HG03565 (cell line): ENCODE measurements at regions not wholly inside any gene's neighbourhood (a gene's known extent, or its start where the extent isn't known, plus 50 kb on each side); places are given as distances from the start of the nearest gene placed in this dataset.
"Not testable (repeated sequence)": the region's sequence is repeated elsewhere in the genome, so short reads cannot be mapped to it uniquely, and the experiment has no call there.

Experiments
- ATAC-seq: cut with Tn5 transposase; IDR thresholded peaks from one replicate; pipeline ENCODE4 v1.9.1; 2021; ENCODE audit warnings: mild to moderate bottlenecking, moderate library complexity; ENCODE audit not compliant: unreplicated experiment

GRCh38 chr13:62453761-62454160 lies 1038.1 kb upstream of the PCDH20 start:
- no peak for ATAC-seq

- ATAC-seq = no peak
Measured at GRCh38 chr13:62450759-62451158, 1035.1 kb upstream of the PCDH20 start.

DNA sequence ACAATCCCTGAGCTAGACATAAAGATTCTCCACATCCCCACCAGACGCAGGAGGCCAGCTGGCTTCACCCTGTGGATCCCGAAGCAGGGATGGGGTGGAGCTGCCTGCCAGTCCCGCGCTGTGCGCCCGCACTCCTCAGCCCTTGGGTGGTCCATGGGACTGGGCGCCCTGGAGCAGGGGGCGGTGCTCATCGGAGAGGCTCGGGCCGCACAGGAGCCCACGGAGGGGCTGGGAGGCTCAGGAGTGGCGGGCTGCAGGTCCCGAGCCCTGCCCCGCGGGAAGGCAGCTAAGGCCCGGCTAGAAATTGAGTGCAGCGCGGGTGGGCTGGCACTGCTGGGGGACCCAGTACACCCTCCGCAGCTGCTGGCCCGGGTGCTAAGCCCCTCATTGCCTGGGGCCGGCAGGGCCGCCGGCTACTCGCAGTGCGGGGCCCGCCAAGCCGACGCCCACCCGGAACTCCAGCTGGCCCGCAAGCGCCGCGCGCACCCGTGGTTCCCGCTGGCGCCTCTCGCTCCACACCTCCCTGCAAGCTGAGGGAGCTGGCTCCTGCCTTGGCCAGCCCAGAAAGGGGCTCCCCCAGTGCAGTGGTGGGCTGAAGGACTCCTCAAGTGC lies 1032.2 kb upstream of the PCDH20 start:
- ATAC-seq = not testable (repeated sequence)

GRCh38 chr13:62444805-62445204 lies 1029.2 kb upstream of the PCDH20 start:
- no peak for ATAC-seq

- no peak for ATAC-seq
Measured at GRCh38 chr13:62434081-62434480, 1018.4 kb upstream of the PCDH20 start.

DNA sequence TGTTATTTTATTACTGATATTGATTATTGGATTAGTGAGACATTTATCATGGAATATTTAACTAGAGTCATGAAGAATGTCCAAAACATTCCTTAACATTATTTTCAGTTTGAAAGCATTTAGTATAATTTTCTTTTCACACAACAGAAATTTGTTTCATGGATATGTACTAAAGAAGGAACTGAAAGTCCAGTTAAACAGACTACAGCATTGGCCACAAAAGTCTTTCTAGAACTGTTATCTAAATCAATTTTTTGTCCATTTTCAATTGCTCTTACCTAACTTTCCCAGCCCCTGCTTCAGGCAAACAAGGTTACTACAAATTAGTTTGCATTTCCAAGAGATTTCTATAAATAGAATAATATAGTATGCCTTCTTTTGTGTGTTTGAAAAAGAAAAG lies 1018.0 kb upstream of the PCDH20 start:
- ATAC-seq = no peak

- ATAC-seq = no peak
Measured at GRCh38 chr13:62432906-62433305, 1017.3 kb upstream of the PCDH20 start.

DNA sequence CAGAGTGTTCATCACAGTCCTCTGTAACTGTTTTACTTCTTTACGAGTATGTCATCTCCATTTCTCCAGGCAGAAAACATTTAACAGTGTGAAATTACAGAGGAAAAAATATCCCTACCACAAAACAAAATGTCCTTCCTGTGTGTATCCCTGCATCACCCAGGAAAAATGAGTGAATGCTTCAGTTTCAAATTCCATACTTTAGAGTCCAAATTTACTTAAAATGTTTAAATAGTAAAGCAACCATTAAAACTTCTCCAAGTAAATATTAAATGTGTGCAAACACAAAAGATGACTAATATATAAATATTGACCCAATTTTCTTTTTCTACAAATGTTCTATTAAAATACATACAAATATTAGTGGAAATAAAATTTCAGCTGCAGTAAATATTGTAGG lies 1016.6 kb upstream of the PCDH20 start:
- no peak for ATAC-seq

- no peak for ATAC-seq
Measured at GRCh38 chr13:62431852-62432251, 1016.2 kb upstream of the PCDH20 start.

- ATAC-seq = no peak
Measured at GRCh38 chr13:62418872-62419271, 1003.2 kb upstream of the PCDH20 start.

- ATAC-seq = no peak
Measured at GRCh38 chr13:62418376-62418775, 1002.7 kb upstream of the PCDH20 start.

DNA sequence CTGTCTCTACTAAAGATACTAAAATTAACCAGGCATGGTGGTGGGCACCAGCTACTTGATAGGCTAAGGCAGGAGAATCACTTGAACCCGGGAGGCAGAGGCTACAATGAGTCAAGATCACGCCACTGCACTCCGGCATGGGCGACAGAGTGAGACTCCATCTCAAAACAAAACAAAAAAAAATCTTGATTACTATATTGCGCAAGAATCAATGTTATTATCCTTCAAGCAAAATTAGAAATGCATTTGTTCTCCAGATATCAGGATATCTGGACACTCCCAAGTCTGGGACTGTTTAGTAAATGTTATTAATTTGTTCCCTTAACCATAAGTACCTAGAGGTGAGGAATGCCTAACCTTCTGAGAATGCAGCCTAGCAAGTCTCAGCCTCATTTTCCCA lies 992.2 kb upstream of the PCDH20 start:
- no peak for ATAC-seq

DNA sequence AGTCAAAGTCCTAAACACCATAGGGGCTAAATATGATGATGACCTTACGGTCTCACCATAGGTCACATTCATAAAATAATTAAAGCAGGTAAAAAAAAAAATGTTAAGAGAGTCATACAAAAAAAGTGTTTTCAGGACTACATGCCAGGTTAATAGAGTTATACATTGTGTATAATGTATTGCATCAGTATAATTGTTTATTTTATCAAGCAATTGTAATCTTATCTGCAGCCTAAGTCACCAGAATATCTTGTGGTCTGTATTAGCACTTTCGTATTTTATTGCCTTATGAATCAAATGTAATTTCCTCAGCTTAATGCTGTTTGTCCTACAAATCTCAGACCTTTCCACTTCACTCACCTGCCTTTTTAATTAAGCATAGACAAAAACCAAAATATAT lies 972.9 kb upstream of the PCDH20 start:
- ATAC-seq = no peak

DNA sequence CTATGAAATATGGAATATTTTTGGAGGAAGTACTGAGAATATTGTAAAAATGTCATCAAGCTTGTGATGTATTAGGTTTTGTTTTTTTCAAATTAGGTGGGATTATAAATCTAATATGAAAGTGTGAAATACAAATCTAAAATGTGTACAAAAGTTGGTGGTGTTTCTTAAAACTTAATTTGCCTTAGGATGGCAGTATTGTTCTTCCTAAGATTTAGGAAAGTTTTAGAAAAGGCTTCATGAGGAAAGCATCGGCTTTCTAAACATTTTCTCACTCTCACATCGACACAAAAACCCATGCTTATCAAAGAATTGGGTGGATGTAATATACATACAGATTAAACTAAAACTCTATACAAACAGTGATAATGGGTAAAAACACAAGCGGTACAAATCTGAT lies 972.0 kb upstream of the PCDH20 start:
- ATAC-seq = no peak

- ATAC-seq = not testable (repeated sequence)
Measured at GRCh38 chr13:62379241-62379640, 963.6 kb upstream of the PCDH20 start.

DNA sequence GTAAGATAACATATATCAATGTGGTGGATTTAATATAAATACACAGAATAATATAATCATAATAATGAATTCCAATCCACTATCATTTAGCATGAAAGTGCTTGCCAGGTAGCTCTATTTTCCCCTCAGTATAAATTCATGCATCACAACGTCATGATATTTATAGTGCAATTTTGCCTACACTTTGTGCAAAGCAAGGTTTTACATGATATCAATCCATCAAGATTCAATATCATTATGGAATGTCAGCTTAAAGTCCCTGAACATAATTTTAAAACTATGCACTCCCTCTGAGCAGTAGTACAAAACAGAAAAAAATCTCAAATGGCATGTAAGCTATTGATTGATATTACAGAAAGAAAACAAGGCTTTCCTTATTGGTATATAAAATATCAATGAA lies 962.2 kb upstream of the PCDH20 start:
- no peak for ATAC-seq

- no peak for ATAC-seq
Measured at GRCh38 chr13:62375653-62376052, 960.0 kb upstream of the PCDH20 start.

GRCh38 chr13:62371737-62372136 lies 956.1 kb upstream of the PCDH20 start:
- no peak for ATAC-seq

DNA sequence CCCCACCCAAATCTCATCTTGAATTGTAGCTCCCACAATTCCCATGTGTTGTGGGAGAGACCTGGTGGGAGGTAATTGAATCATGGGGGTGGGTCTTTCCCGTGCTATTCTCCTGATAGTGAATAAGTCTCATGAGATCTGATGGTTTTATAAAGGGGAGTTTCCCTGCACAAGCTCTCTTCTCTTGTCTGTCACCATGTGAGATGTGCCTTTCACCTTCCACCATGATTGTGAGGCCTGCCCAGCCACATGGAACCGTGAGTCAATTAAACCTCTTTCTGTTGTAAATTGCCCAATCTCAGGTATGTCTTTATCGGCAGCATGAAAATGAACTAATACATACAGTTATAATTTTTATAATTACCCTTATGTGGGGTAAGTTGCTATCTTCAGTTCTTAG lies 952.3 kb upstream of the PCDH20 start:
- ATAC-seq = not testable (repeated sequence)

DNA sequence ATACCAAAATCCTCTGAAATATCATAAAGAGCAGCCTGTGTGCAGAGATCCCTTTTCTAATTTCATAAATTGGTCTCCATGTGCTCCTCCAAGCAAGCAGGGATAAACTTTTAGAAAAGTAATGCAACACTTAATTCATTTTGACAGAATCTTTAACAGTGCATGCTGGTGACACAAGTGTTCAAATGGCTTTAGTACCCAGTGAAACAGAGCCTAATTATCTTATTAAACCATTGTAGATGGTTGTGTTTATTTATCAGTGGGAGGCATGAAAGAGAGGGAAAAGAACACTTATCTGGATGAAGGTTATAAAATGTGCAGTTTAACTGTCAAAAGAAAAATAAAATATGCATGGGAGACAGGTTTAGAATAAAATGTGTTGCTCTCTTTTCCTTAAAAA lies 945.0 kb upstream of the PCDH20 start:
- no peak for ATAC-seq

GRCh38 chr13:62358646-62358932 lies 942.9 kb upstream of the PCDH20 start:
- no peak for ATAC-seq

- peak; percentile 87 for ATAC-seq
Measured at GRCh38 chr13:62357887-62358645, 942.4 kb upstream of the PCDH20 start.

GRCh38 chr13:62356977-62357376 lies 941.3 kb upstream of the PCDH20 start:
- ATAC-seq = no peak
